ENCODE measurements at regions not wholly inside any gene's neighbourhood (a gene's known extent, or its start where the extent isn't known, plus 50 kb on each side); places are given as distances from the start of the nearest gene placed in this dataset.

DNA sequence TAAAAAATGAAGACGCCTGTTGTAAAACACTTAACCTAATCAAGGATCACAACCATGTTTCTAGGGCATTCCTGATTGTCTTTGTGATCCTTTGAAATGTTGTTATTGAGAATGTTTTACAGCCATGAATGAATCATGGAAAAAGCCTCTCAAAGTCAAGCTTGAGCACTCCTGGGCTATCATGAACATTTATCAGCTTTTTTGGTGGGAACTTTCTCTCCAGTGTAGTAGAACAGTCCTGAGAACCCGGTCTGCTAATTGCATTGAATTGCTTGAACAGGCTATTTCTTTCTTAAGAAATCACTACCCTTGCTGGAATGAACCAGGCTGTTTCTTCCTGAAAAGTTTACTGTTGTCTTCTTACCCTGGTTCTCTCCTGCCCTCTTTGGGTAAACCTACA, 516.5 kb downstream of the FGF9 start:
- Mint-ChIP-seq H3K27me3 (ENCODE audit: unreplicated experiment) (no peaks in the 10 kb centered on the region), H3K9me3 (ENCODE audit: unreplicated experiment) (peaks cover 2% of the 10 kb centered on the region), H3K4me3 (ENCODE audit: unreplicated experiment) (no peak overlapping the region), H3K27ac (ENCODE audit: unreplicated experiment) (no peak overlapping the region), H3K36me3 (ENCODE audit: unreplicated experiment) (no peaks in the 10 kb centered on the region), H3K4me1 (ENCODE audit: low read depth, unreplicated experiment) (no peaks in the 10 kb centered on the region)
- TF ChIP-seq, protein P1, sequence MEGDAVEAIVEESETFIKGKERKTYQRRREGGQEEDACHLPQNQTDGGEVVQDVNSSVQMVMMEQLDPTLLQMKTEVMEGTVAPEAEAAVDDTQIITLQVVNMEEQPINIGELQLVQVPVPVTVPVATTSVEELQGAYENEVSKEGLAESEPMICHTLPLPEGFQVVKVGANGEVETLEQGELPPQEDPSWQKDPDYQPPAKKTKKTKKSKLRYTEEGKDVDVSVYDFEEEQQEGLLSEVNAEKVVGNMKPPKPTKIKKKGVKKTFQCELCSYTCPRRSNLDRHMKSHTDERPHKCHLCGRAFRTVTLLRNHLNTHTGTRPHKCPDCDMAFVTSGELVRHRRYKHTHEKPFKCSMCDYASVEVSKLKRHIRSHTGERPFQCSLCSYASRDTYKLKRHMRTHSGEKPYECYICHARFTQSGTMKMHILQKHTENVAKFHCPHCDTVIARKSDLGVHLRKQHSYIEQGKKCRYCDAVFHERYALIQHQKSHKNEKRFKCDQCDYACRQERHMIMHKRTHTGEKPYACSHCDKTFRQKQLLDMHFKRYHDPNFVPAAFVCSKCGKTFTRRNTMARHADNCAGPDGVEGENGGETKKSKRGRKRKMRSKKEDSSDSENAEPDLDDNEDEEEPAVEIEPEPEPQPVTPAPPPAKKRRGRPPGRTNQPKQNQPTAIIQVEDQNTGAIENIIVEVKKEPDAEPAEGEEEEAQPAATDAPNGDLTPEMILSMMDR (IDR thresholded peaks at IDR 0.05; ENCODE audit: partially characterized antibody, unreplicated experiment): no peak
- no peak for DNase-seq

DNA sequence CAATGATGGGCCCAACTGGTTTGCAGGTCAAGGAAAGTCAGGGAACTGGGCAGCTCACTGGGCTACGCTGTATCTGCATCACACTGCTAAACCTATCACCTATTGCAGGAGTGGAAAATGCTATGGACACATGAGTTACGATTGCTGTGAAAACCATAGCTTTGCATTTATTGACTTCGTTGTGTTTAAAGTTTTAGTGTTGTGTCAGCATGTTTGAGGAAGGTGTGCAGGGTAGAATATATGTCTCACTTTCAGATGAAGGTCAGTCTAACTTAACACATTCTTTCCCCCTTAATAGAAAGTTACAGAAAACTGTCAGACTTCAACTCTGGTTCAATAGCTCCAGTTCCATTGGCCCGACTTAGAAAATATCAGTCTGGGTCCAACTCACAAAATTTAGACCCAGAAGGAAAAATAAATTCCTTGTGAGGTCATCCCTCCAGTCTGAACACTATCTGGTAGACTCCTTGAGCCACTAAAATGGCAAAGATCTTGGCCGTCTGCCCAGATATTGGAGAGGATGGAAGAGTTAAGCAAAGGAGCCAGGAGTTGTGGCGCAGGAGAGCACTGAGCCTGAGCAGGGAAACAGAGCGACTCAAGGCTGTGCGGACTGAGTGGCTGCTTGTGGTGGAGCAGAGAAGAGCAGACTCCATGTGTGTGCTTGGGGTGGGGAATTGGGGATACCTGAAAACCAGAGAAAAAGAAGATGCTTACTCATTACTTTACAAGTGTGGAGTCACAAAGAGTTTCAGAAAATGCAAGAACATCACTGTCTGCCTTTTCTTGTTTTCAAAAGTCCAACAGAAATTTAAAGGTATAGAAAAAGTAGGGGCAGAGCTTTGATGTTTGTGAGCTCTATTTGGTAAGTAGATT, 518.5 kb downstream of the FGF9 start:
- no peak for DNase-seq
- Mint-ChIP-seq H3K4me3 (ENCODE audit: unreplicated experiment) (no peak overlapping the region), H3K9me3 (ENCODE audit: unreplicated experiment) (peaks cover 3% of the 10 kb centered on the region), H3K27me3 (ENCODE audit: unreplicated experiment) (no peaks in the 10 kb centered on the region), H3K36me3 (ENCODE audit: unreplicated experiment) (no peaks in the 10 kb centered on the region), H3K27ac (ENCODE audit: unreplicated experiment) (no peak overlapping the region), H3K4me1 (ENCODE audit: low read depth, unreplicated experiment) (peaks cover 5% of the 10 kb centered on the region)
- TF ChIP-seq, protein P1 (IDR thresholded peaks at IDR 0.05; ENCODE audit: partially characterized antibody, unreplicated experiment): no peak

DNA sequence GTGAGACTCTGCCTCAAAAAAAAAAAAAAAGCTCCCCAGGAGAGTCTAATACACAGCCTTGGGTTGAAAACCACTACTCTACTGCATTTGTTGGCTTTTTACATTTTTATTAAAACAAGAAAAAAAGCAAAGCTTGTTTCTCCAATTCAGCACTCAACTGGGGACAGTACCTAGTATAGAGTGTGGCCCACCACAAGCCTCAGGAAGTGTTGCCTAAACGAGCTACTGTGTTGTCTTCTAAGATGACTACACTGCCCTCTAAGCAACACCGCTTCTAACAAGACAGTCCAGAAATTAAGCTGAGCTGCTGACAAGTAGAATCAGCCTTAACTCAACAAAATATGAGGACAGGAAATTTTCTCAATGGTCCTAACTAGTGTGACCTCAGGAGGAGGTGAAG, 522.2 kb downstream of the FGF9 start:
- Mint-ChIP-seq H3K27me3 (ENCODE audit: unreplicated experiment) (no peaks in the 10 kb centered on the region), H3K36me3 (ENCODE audit: unreplicated experiment) (no peaks in the 10 kb centered on the region), H3K27ac (ENCODE audit: unreplicated experiment) (no peak overlapping the region), H3K4me1 (ENCODE audit: low read depth, unreplicated experiment) (peaks cover 11% of the 10 kb centered on the region), H3K9me3 (ENCODE audit: unreplicated experiment) (peaks cover 2% of the 10 kb centered on the region), H3K4me3 (ENCODE audit: unreplicated experiment) (no peak overlapping the region)
- TF ChIP-seq, protein P1 (IDR thresholded peaks at IDR 0.05; ENCODE audit: partially characterized antibody, unreplicated experiment): no peak
- no peak for DNase-seq

DNA sequence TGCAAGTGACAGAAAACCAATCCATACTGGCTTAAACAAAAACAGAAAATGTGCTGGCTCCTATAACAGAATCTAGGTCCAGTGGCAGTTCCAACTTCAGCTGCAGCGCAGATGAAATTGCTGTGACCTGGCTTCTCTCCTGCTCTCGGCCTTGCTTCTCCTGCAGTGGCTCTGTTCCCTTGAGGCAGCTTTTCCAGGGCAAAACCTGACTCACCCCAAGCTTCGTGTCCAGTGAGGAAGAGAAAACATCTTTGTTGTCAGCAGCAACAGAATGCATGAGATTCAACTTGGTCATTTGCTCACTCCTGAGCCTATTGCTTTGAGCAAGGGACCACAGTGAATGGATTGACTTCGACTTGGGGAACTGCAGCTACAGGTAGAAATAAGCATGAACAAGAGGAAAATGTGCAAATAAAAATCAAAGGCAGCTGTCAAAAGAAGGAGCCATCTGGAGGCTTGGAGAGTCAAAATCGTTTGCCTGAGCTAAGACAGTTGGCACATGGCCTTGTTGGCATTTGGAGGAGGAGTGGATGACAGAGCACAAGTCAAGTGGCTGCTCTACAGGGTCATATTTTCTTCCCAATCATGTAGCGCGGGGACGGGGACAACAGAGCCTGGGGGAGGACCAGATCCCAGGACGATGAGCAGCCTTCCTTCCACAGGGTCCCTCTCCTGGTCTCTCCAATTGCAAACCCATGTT, 523.4 kb downstream of the FGF9 start:
- H3K36me3 Mint-ChIP-seq (ENCODE audit: unreplicated experiment): no peaks in the 10 kb centered on the region
- DNase-seq: no peak
- no peak overlapping the region for H3K27ac Mint-ChIP-seq (ENCODE audit: unreplicated experiment)
- TF ChIP-seq, protein P1 (IDR thresholded peaks at IDR 0.05; ENCODE audit: partially characterized antibody, unreplicated experiment): no peak
- H3K27me3 Mint-ChIP-seq (ENCODE audit: unreplicated experiment): peaks cover 2% of the 10 kb centered on the region
- H3K4me1 Mint-ChIP-seq (ENCODE audit: low read depth, unreplicated experiment): peaks cover 20% of the 10 kb centered on the region
- H3K4me3 Mint-ChIP-seq (ENCODE audit: unreplicated experiment): no peak overlapping the region
- peaks cover 2% of the 10 kb centered on the region for H3K9me3 Mint-ChIP-seq (ENCODE audit: unreplicated experiment)

DNA sequence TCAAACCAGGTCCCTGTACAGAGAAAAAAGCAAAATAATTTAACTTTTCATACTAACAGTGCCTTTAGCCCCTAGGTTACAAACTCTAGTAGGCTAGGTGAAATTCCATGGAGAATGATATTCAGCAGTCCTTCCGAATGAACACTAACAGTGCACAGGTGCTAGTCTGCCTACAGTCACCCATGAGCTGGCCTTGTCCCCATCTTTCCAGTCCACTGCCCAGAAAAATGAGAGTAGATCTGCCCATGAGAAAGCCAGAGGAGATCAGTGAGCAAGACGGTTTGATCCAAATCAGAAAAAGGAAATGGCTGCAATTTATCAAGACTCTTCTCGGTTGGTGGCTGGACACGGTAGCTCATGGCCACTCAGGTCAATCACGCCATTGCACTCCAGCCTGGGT, 524.9 kb downstream of the FGF9 start:
- TF ChIP-seq, protein P1 (IDR thresholded peaks at IDR 0.05; ENCODE audit: partially characterized antibody, unreplicated experiment): no peak
- peaks cover 20% of the 10 kb centered on the region for H3K4me1 Mint-ChIP-seq (ENCODE audit: low read depth, unreplicated experiment)
- no peak overlapping the region for H3K4me3 Mint-ChIP-seq (ENCODE audit: unreplicated experiment)
- H3K36me3 Mint-ChIP-seq (ENCODE audit: unreplicated experiment): no peaks in the 10 kb centered on the region
- H3K9me3 Mint-ChIP-seq (ENCODE audit: unreplicated experiment): peaks cover 2% of the 10 kb centered on the region
- DNase-seq: no peak
- H3K27ac Mint-ChIP-seq (ENCODE audit: unreplicated experiment): no peak overlapping the region
- H3K27me3 Mint-ChIP-seq (ENCODE audit: unreplicated experiment): peaks cover 2% of the 10 kb centered on the region

All from glutamatergic neuron (in vitro differentiated cells).